HEK293 (cell line): ENCODE measurements at regions not wholly inside any gene's neighbourhood (a gene's known extent, or its start where the extent isn't known, plus 50 kb on each side); places are given as distances from the start of the nearest gene placed in this dataset.

Experiments
- CTCF ChIA-PET: fragments of 350-600 bp; formaldehyde crosslinking; extraction: SDS; loops from one replicate; lab custom pipeline; 2021; ENCODE audit warnings: antibody characterized with exemption; lab: Yijun Ruan, JAX
- POLR2A ChIA-PET: fragments of 300-600 bp; formaldehyde crosslinking; extraction: SDS; loops from one replicate; lab custom pipeline; 2020; ENCODE audit warnings: antibody characterized with exemption, inconsistent platforms; lab: Yijun Ruan, JAX
- H3K27ac ChIP-seq: fragments of 200-500 bp; sonication (Bioruptor generic); 2 replicates; pipeline ENCODE4 v1.5.1; 2014; ENCODE audit warnings: low read depth, low read length, control low read depth, inconsistent platforms; ENCODE audit errors: extremely low read depth
- H3K36me3 ChIP-seq, 2 experiments: fragments of 200-500 bp in 1 of 2; sonication (Bioruptor generic) in 1 of 2; 1 replicate in 1 of 2; 2 replicates in 1 of 2; pipeline ENCODE4 v1.5.1; 2014 to 2017; ENCODE audit warnings: inconsistent platforms in 2 of 2, low read length in 2 of 2; ENCODE audit not compliant: control insufficient read depth in 2 of 2, insufficient read depth in 1 of 2
- H3K4me1 ChIP-seq: fragments of 200-500 bp; sonication (Bioruptor generic); 2 replicates; pipeline ENCODE4 v1.5.1; 2014; ENCODE audit warnings: mild to moderate bottlenecking, low read length, inconsistent platforms; ENCODE audit not compliant: control insufficient read depth, insufficient read depth
- H3K4me3 ChIP-seq: 2 replicates; pipeline ENCODE4 v1.5.1; 2011; ENCODE audit warnings: low read depth, mild to moderate bottlenecking, control low read depth, low read length, moderate library complexity
- H3K9me3 ChIP-seq: fragments of 200-500 bp; sonication (Bioruptor generic); 2 replicates; pipeline ENCODE4 v1.5.1; 2014; ENCODE audit warnings: low read depth, low read length, inconsistent platforms; ENCODE audit not compliant: control insufficient read depth, insufficient read depth
- EGR2 ChIP-seq: fragments of 450-650 bp; formaldehyde crosslinking; IDR thresholded peaks from 2 replicates; pipeline ENCODE4 v1.5.1; 2016; ENCODE audit warnings: low read depth, missing biosample characterization, missing genetic modification characterization
- GLIS1 ChIP-seq: fragments of 450-650 bp; formaldehyde crosslinking; IDR thresholded peaks from 2 replicates; pipeline ENCODE4 v1.5.1; 2016; ENCODE audit warnings: missing biosample characterization, missing genetic modification characterization
- INSM2 ChIP-seq: fragments of 450-650 bp; formaldehyde crosslinking; IDR thresholded peaks from 2 replicates; pipeline ENCODE4 v1.5.1; 2016; ENCODE audit warnings: missing biosample characterization, missing genetic modification characterization
- KLF1 ChIP-seq: fragments of 450-650 bp; formaldehyde crosslinking; IDR thresholded peaks from 2 replicates; pipeline ENCODE4 v1.5.1; 2016; ENCODE audit warnings: missing biosample characterization, missing genetic modification characterization
- KLF7 ChIP-seq: fragments of 450-650 bp; formaldehyde crosslinking; IDR thresholded peaks from 2 replicates; pipeline ENCODE4 v1.5.1; 2016; ENCODE audit warnings: missing biosample characterization, missing genetic modification characterization, borderline replicate concordance
- MZF1 ChIP-seq: fragments of 450-650 bp; formaldehyde crosslinking; IDR thresholded peaks from 2 replicates; pipeline ENCODE4 v1.5.1; 2017; ENCODE audit warnings: missing biosample characterization, missing genetic modification characterization, borderline replicate concordance
- OVOL3 ChIP-seq: fragments of 450-650 bp; formaldehyde crosslinking; IDR thresholded peaks from 2 replicates; pipeline ENCODE4 v1.5.1; 2016; ENCODE audit warnings: missing biosample characterization, missing genetic modification characterization
- PBX3 ChIP-seq: sonication (generic); formaldehyde crosslinking; IDR thresholded peaks from 2 replicates; pipeline ENCODE4 v1.8.1; 2022; ENCODE audit warnings: mild to moderate bottlenecking, moderate library complexity, missing genetic modification reagents
- RBAK ChIP-seq: fragments of 450-650 bp; formaldehyde crosslinking; IDR thresholded peaks from 2 replicates; pipeline ENCODE4 v1.5.1; 2016; ENCODE audit warnings: missing biosample characterization, missing genetic modification characterization
- SP2 ChIP-seq: fragments of 450-650 bp; formaldehyde crosslinking; IDR thresholded peaks from 2 replicates; pipeline ENCODE4 v1.5.1; 2016; ENCODE audit warnings: missing biosample characterization, missing genetic modification characterization
- WT1 ChIP-seq: fragments of 450-650 bp; formaldehyde crosslinking; IDR thresholded peaks from 2 replicates; pipeline ENCODE4 v1.5.1; 2016; ENCODE audit warnings: missing biosample characterization, missing genetic modification characterization
- ZBTB20 ChIP-seq: fragments of 450-650 bp; formaldehyde crosslinking; IDR thresholded peaks from 2 replicates; pipeline ENCODE4 v1.5.1; 2016; ENCODE audit warnings: missing biosample characterization, missing genetic modification characterization
- ZBTB26 ChIP-seq: fragments of 450-650 bp; formaldehyde crosslinking; optimal IDR thresholded peaks from 2 replicates; pipeline ENCODE3; 2016; ENCODE audit warnings: missing biosample characterization, mild to moderate bottlenecking, missing genetic modification characterization
- ZBTB8A ChIP-seq: fragments of 450-650 bp; formaldehyde crosslinking; IDR thresholded peaks from 2 replicates; pipeline ENCODE4 v1.5.1; 2016; ENCODE audit warnings: missing biosample characterization, missing genetic modification characterization
- ZFP3 ChIP-seq: fragments of 450-650 bp; formaldehyde crosslinking; IDR thresholded peaks from 2 replicates; pipeline ENCODE4 v1.5.1; 2016; ENCODE audit warnings: low read depth, missing biosample characterization, missing genetic modification characterization
- ZNF24 ChIP-seq: fragments of 450-650 bp; formaldehyde crosslinking; IDR thresholded peaks from 2 replicates; pipeline ENCODE4 v1.5.1; 2016; ENCODE audit warnings: missing biosample characterization, missing genetic modification characterization
- ZNF248 ChIP-seq: fragments of 450-650 bp; formaldehyde crosslinking; IDR thresholded peaks from 2 replicates; pipeline ENCODE4 v1.5.1; 2017; ENCODE audit warnings: missing biosample characterization, missing genetic modification characterization
- ZNF292 ChIP-seq: fragments of 450-650 bp; formaldehyde crosslinking; IDR thresholded peaks from 2 replicates; pipeline ENCODE4 v1.5.1; 2016; ENCODE audit warnings: low read depth, missing biosample characterization, missing genetic modification characterization, borderline replicate concordance
- ZNF354C ChIP-seq: fragments of 450-650 bp; formaldehyde crosslinking; IDR thresholded peaks from 2 replicates; pipeline ENCODE4 v1.5.1; 2016; ENCODE audit warnings: missing biosample characterization, missing genetic modification characterization, low read depth, borderline replicate concordance
- ZNF366 ChIP-seq: fragments of 450-650 bp; formaldehyde crosslinking; conservative IDR thresholded peaks from 2 replicates; pipeline ENCODE4 v1.5.1; 2016; ENCODE audit warnings: missing biosample characterization, missing genetic modification characterization
- ZNF394 ChIP-seq: fragments of 450-650 bp; formaldehyde crosslinking; IDR thresholded peaks from 2 replicates; pipeline ENCODE4 v1.5.1; 2016; ENCODE audit warnings: missing biosample characterization, missing genetic modification characterization, mild to moderate bottlenecking, moderate library complexity, borderline replicate concordance
- ZNF510 ChIP-seq: fragments of 450-650 bp; formaldehyde crosslinking; IDR thresholded peaks from 2 replicates; pipeline ENCODE4 v1.5.1; 2018; ENCODE audit warnings: mild to moderate bottlenecking, missing genetic modification characterization, missing biosample characterization; ENCODE audit not compliant: insufficient replicate concordance
- ZNF571 ChIP-seq: fragments of 450-650 bp; formaldehyde crosslinking; IDR thresholded peaks from 2 replicates; pipeline ENCODE4 v1.5.0; 2017; ENCODE audit warnings: missing biosample characterization, missing genetic modification characterization
- ZNF580 ChIP-seq: fragments of 450-650 bp; formaldehyde crosslinking; IDR thresholded peaks from 2 replicates; pipeline ENCODE4 v1.5.1; 2016; ENCODE audit warnings: missing biosample characterization, missing genetic modification characterization
- ZNF621 ChIP-seq: fragments of 450-650 bp; formaldehyde crosslinking; IDR thresholded peaks from 2 replicates; pipeline ENCODE4 v1.5.1; 2017; ENCODE audit warnings: missing biosample characterization, missing genetic modification characterization
- ZNF629 ChIP-seq: fragments of 450-650 bp; formaldehyde crosslinking; IDR thresholded peaks from 2 replicates; pipeline ENCODE4 v1.5.1; 2017; ENCODE audit warnings: missing biosample characterization, missing genetic modification characterization
- ZNF677 ChIP-seq: fragments of 450-650 bp; IDR thresholded peaks from 2 replicates; pipeline ENCODE4 v1.5.0; 2018; ENCODE audit warnings: missing biosample characterization, mild to moderate bottlenecking, missing genetic modification characterization, moderate library complexity
- ZNF707 ChIP-seq: fragments of 450-650 bp; formaldehyde crosslinking; IDR thresholded peaks from 2 replicates; pipeline ENCODE4 v1.5.1; 2016; ENCODE audit warnings: missing biosample characterization, missing genetic modification characterization
- ZNF837 ChIP-seq: fragments of 450-650 bp; formaldehyde crosslinking; IDR thresholded peaks from 2 replicates; pipeline ENCODE4 v1.5.1; 2016; ENCODE audit warnings: missing biosample characterization, missing genetic modification characterization

- TF ChIP-seq ZNF571: no peak
Measured at GRCh38 chr10:36840788-36841187, 284.6 kb upstream of the ANKRD30A start (continued).

GRCh38 chr10:36837416-36837815 is 288.0 kb upstream of the ANKRD30A start:
- CTCF ChIA-PET: no interaction called here
- no peaks in the 10 kb centered on the region for H3K36me3 ChIP-seq
- no peak overlapping the region for H3K4me3 ChIP-seq
- H3K4me1 ChIP-seq: no peaks in the 10 kb centered on the region
- no peak overlapping the region for H3K27ac ChIP-seq
- POLR2A ChIA-PET: no interaction called here
- no peaks in the 10 kb centered on the region for H3K9me3 ChIP-seq
- no peak for TF ChIP-seq WT1 (tag by site-specific recombination)

GRCh38 chr10:36819781-36820180 is 305.6 kb upstream of the ANKRD30A start:
- H3K4me3 ChIP-seq: no peak overlapping the region
- H3K9me3 ChIP-seq: no peaks in the 10 kb centered on the region
- no peaks in the 10 kb centered on the region for H3K4me1 ChIP-seq
- POLR2A ChIA-PET: no interaction called here
- no peak for TF ChIP-seq OVOL3 (tag by site-specific recombination)
- TF ChIP-seq KLF7 (tag by site-specific recombination): no peak
- no peak for TF ChIP-seq ZNF580 (tag by site-specific recombination)
- no peak for TF ChIP-seq ZNF354C (tag by site-specific recombination)
- TF ChIP-seq ZNF707 (tag by site-specific recombination): no peak
- no peak for TF ChIP-seq GLIS1 (tag by site-specific recombination)
- no peak for TF ChIP-seq ZBTB8A (tag by site-specific recombination)
- TF ChIP-seq RBAK (tag by site-specific recombination): no peak
- no peak for TF ChIP-seq KLF1 (tag by site-specific recombination)
- no peak for TF ChIP-seq ZNF292 (tag by site-specific recombination)
- TF ChIP-seq ZBTB20 (tag by site-specific recombination): no peak
- no peak for TF ChIP-seq ZNF629 (tag by site-specific recombination)
- TF ChIP-seq SP2 (tag by site-specific recombination): no peak
- no peak for TF ChIP-seq ZNF24 (tag by site-specific recombination)
- TF ChIP-seq ZNF248: no peak
- no peak for TF ChIP-seq ZNF394 (tag by site-specific recombination)
- no peak for TF ChIP-seq PBX3 (CRISPR knock-in tag)
- no peak for TF ChIP-seq ZFP3 (tag by site-specific recombination)
- no peak for TF ChIP-seq ZNF366
- TF ChIP-seq, all 188 proteins: peak for 0
- no peak overlapping the region for H3K27ac ChIP-seq
- no peaks in the 10 kb centered on the region for H3K36me3 ChIP-seq
- CTCF ChIA-PET: no interaction called here

- Histone ChIP-seq H3K27ac (no peak overlapping the region), H3K4me3 (no peak overlapping the region), H3K4me1 (no peaks in the 10 kb centered on the region), H3K36me3 (no peaks in the 10 kb centered on the region), H3K9me3 (no peaks in the 10 kb centered on the region)
- POLR2A ChIA-PET: interaction anchor here (0.6 kb wide), 1 partner anchor 1031 kb away, joined by 3 read pairs; no protein-coding TSS in a partner anchor
- CTCF ChIA-PET: interaction anchor here (0.7 kb wide), 1 partner anchor 619 kb away, joined by 3 read pairs; no protein-coding TSS in a partner anchor
- TF ChIP-seq ZNF837: no peak
- TF ChIP-seq MZF1 (tag by site-specific recombination): no peak
- no peak for TF ChIP-seq ZNF621 (tag by site-specific recombination)
- TF ChIP-seq EGR2 (tag by site-specific recombination): no peak
- TF ChIP-seq INSM2: no peak
- TF ChIP-seq ZNF677 (tag by site-specific recombination): no peak
- TF ChIP-seq ZBTB26 (tag by site-specific recombination): no peak
- TF ChIP-seq ZNF510 (tag by site-specific recombination): no peak
- TF ChIP-seq ZNF366: no peak
Measured at GRCh38 chr10:36817898-36818297, 307.5 kb upstream of the ANKRD30A start.
